Keratinocyte (primary cell): ENCODE measurements at regions not wholly inside any gene's neighbourhood (a gene's known extent, or its start where the extent isn't known, plus 50 kb on each side); places are given as distances from the start of the nearest gene placed in this dataset.

Source experiments
- DNase-seq: peaks from one replicate; pipeline ENCODE4 v3.0.0-alpha.2; 2011; ENCODE audit warnings: low read depth, missing footprints, low spot score
- FAIRE-seq: peaks from 2 replicates; lab custom pipeline; 2011; peaks lifted over from hg19 to GRCh38; lab: Jason Lieb, UNC
- H2AFZ ChIP-seq: 2 replicates; pipeline ENCODE4 v1.6.0; 2012; ENCODE audit warnings: low read length, control low read depth, inconsistent platforms; ENCODE audit not compliant: control insufficient read depth
- H3K27ac ChIP-seq: 2 replicates; pipeline ENCODE4 v1.5.1; 2011; ENCODE audit warnings: low read length; ENCODE audit not compliant: control insufficient read depth, insufficient read depth
- H3K27me3 ChIP-seq: 3 replicates; pipeline ENCODE4 v1.6.0; 2011; ENCODE audit warnings: low read length; ENCODE audit not compliant: control insufficient read depth, insufficient read depth; ENCODE audit errors: extremely low read depth
- H3K36me3 ChIP-seq, 2 experiments: 2 replicates in 1 of 2; 3 replicates in 1 of 2; pipeline ENCODE4 v1.5.1; 2011; ENCODE audit warnings: low read length in 2 of 2, mild to moderate bottlenecking in 1 of 2; ENCODE audit not compliant: control insufficient read depth in 2 of 2, insufficient read depth in 2 of 2; ENCODE audit errors: extremely low read depth in 1 of 2
- H3K4me1 ChIP-seq: 3 replicates; pipeline ENCODE4 v1.5.1; 2011; ENCODE audit warnings: low read length; ENCODE audit not compliant: control insufficient read depth, insufficient read depth; ENCODE audit errors: extremely low read depth
- H3K4me2 ChIP-seq: 3 replicates; pipeline ENCODE4 v1.6.0; 2011; ENCODE audit warnings: low read depth, low read length; ENCODE audit not compliant: control insufficient read depth, insufficient read depth; ENCODE audit errors: extremely low read depth
- H3K4me3 ChIP-seq, 3 experiments: fragments of 200-600 bp in 1 of 3; sonication (generic) in 1 of 3; 2 replicates in 2 of 3; 3 replicates in 1 of 3; pipeline ENCODE4 v1.5.1; 2011 to 2016; ENCODE audit warnings: low read length in 3 of 3, mild to moderate bottlenecking in 3 of 3, control low read depth in 2 of 3, inconsistent platforms in 1 of 3, low read depth in 1 of 3, mixed read lengths in 1 of 3, mixed run types in 1 of 3, moderate library complexity in 1 of 3; ENCODE audit not compliant: control insufficient read depth in 2 of 3, insufficient read depth in 2 of 3; ENCODE audit errors: extremely low read depth in 1 of 3
- H3K79me2 ChIP-seq: 2 replicates; pipeline ENCODE4 v1.6.0; 2012; ENCODE audit warnings: low read length; ENCODE audit not compliant: control insufficient read depth, insufficient read depth
- H3K9ac ChIP-seq: 3 replicates; pipeline ENCODE4 v1.6.0; 2011; ENCODE audit warnings: low read length; ENCODE audit not compliant: control insufficient read depth, insufficient read depth; ENCODE audit errors: extremely low read depth
- H3K9me1 ChIP-seq: 3 replicates; pipeline ENCODE4 v1.6.0; 2011; ENCODE audit warnings: low read length; ENCODE audit not compliant: control insufficient read depth, insufficient read depth; ENCODE audit errors: extremely low read depth
- H3K9me3 ChIP-seq: 2 replicates; pipeline ENCODE4 v1.5.1; 2012; ENCODE audit warnings: low read depth, low read length; ENCODE audit not compliant: control insufficient read depth
- H4K20me1 ChIP-seq: 3 replicates; pipeline ENCODE4 v1.6.0; 2011; ENCODE audit warnings: low read length; ENCODE audit not compliant: control insufficient read depth, insufficient read depth; ENCODE audit errors: extremely low read depth
- EZH2 ChIP-seq: IDR thresholded peaks from one replicate; pipeline ENCODE4 v1.6.1; 2012; ENCODE audit warnings: inconsistent platforms, mild to moderate bottlenecking, low read length, moderate library complexity
- dilution Hi-C: fragments of 300-500 bp; cut with MboI; formaldehyde crosslinking; loops from one replicate; pipeline ENCODE4 v1.7.0; 2020; ENCODE audit warnings: low sequenced_read_pairs; ENCODE audit not compliant: extremely low pct_ligation_motif_present
- TF ChIP-seq, protein P1 (sequence below), 3 experiments: IDR thresholded peaks in 1 of 3; conservative IDR thresholded peaks in 1 of 3; optimal IDR thresholded peaks in 1 of 3; 2 replicates in 2 of 3; 3 replicates in 1 of 3; pipeline versions ENCODE3 to v1.5.1; 2011; ENCODE audit warnings: low read length in 3 of 3, mild to moderate bottlenecking in 3 of 3, moderate library complexity in 2 of 3, control low read depth in 1 of 3, inconsistent platforms in 1 of 3; ENCODE audit not compliant: insufficient read depth in 2 of 3; ENCODE audit errors: extremely low read depth in 1 of 3

DNA sequence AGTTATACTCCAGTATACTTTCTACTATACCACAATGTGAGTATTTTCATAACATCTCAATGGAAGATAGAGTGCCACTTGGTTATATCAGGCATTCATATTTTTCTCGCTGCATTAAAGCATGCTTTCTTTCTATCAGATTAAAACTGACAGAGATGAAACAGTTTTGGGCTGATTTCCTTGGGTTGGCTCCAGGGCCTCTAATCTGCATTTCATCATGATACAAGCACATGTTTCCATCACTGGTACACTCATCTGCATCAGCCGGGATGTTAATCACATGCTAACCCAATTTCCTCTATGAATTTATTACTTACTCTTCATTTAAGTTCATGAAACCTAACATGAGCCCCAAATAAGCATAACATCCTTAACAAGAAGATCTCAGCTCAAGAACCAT lies 289.0 kb upstream of the DAB1 start:
- no peaks in the 10 kb centered on the region for H3K27me3 ChIP-seq
- H3K4me1 ChIP-seq, result peaks cover 8% of the 10 kb centered on the region
- H3K9me3 ChIP-seq, result no peaks in the 10 kb centered on the region
- no peak overlapping the region for H3K9ac ChIP-seq
- FAIRE-seq, result no peak
- H4K20me1 ChIP-seq, result no peaks in the 10 kb centered on the region
- dilution Hi-C loops, result no loop called here
- no peaks in the 10 kb centered on the region for H3K79me2 ChIP-seq
- H3K27ac ChIP-seq, result no peak overlapping the region
- no peaks in the 10 kb centered on the region for H3K9me1 ChIP-seq
- TF ChIP-seq EZH2, result no peak
- TF ChIP-seq, protein P1, sequence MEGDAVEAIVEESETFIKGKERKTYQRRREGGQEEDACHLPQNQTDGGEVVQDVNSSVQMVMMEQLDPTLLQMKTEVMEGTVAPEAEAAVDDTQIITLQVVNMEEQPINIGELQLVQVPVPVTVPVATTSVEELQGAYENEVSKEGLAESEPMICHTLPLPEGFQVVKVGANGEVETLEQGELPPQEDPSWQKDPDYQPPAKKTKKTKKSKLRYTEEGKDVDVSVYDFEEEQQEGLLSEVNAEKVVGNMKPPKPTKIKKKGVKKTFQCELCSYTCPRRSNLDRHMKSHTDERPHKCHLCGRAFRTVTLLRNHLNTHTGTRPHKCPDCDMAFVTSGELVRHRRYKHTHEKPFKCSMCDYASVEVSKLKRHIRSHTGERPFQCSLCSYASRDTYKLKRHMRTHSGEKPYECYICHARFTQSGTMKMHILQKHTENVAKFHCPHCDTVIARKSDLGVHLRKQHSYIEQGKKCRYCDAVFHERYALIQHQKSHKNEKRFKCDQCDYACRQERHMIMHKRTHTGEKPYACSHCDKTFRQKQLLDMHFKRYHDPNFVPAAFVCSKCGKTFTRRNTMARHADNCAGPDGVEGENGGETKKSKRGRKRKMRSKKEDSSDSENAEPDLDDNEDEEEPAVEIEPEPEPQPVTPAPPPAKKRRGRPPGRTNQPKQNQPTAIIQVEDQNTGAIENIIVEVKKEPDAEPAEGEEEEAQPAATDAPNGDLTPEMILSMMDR (optimal IDR thresholded peaks at IDR 0.05 in 1 of 3, IDR thresholded peaks at IDR 0.05 in 1 of 3, conservative IDR thresholded peaks at IDR 0.05 in 1 of 3; ENCODE audit: extremely low read depth in 1 of 3, insufficient read depth in 2 of 3, low read length in 3 of 3), result no peak
- H3K4me3 ChIP-seq, result no peak overlapping the region
- no peak overlapping the region for H3K4me2 ChIP-seq
- no peaks in the 10 kb centered on the region for H3K36me3 ChIP-seq
- H2AFZ ChIP-seq, result no peak overlapping the region
- DNase-seq, result no peak

DNA sequence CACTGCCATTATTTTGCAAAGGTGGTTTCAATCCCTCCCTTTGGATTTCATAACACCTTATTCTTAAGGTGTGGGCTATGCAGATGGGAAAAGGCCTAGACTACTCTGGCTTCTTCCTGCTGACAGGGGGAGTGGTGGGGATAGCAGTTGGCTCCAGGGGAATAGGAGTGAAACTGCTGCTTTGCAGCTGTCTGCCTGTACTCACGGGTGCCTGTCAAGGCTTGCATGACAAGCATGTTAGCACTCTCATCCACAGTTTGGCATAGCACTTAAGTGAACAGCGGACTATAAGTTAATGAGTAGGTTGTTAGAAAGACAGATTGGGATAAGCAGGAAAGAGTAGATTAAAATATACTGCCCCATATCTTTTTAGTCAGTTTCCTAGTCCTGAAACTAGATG lies 287.5 kb upstream of the DAB1 start:
- peaks cover 8% of the 10 kb centered on the region for H3K4me1 ChIP-seq
- H3K4me2 ChIP-seq, result peak overlapping the region; percentile 34
- no peaks in the 10 kb centered on the region for H3K36me3 ChIP-seq
- H3K27me3 ChIP-seq, result no peaks in the 10 kb centered on the region
- H3K27ac ChIP-seq, result no peak overlapping the region
- H3K9ac ChIP-seq, result no peak overlapping the region
- H4K20me1 ChIP-seq, result no peaks in the 10 kb centered on the region
- H3K4me3 ChIP-seq, result no peak overlapping the region
- H3K79me2 ChIP-seq, result no peaks in the 10 kb centered on the region
- TF ChIP-seq EZH2, result no peak
- TF ChIP-seq, protein P1 (optimal IDR thresholded peaks at IDR 0.05 in 1 of 3, IDR thresholded peaks at IDR 0.05 in 1 of 3, conservative IDR thresholded peaks at IDR 0.05 in 1 of 3; ENCODE audit: extremely low read depth in 1 of 3, insufficient read depth in 2 of 3, low read length in 3 of 3), result peak in 1 of 3 experiments; percentile 23
- H3K9me1 ChIP-seq, result no peaks in the 10 kb centered on the region
- DNase-seq, result peak; percentile 28
- dilution Hi-C loops, result no loop called here
- peak; percentile 98 for FAIRE-seq
- peak overlapping the region; percentile 61 for H2AFZ ChIP-seq
- H3K9me3 ChIP-seq, result no peaks in the 10 kb centered on the region
